C4-2B (cell line): ENCODE measurements at regions not wholly inside any gene's neighbourhood (a gene's known extent, or its start where the extent isn't known, plus 50 kb on each side); places are given as distances from the start of the nearest gene placed in this dataset.

Experiments used
- H3K27ac ChIP-seq: fragments of 450-650 bp; 2 replicates; pipeline ENCODE4 v1.5.1; 2017
- CTCF ChIP-seq: fragments of 450-650 bp; conservative IDR thresholded peaks from 2 replicates; pipeline ENCODE4 v1.5.1; 2017; ENCODE audit warnings: mild to moderate bottlenecking
- ZFX ChIP-seq: fragments of 450-650 bp; IDR thresholded peaks from 2 replicates; pipeline ENCODE4 v1.6.1; 2017

DNA sequence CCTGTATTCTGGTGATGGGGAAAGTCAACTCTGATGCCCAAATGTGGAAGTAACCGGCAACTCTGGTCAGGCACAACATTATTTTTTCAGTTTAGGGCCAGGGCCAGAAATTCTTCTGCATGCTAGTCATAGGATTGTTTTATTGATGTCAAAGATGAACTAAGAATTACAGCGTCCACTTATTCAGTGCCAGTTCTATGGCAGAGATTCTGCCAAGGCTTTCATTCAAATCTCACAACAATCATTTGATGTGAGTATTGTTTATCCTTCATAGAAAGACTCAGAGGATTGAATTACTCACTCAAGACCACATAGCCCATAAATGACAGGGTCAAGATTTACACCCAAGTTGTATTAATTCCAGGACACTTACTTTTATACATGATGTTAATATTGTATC lies 87.7 kb downstream of the TMPRSS5 start:
- TF ChIP-seq ZFX (no peak), CTCF (no peak)
- H3K27ac ChIP-seq, result no peak overlapping the region

DNA sequence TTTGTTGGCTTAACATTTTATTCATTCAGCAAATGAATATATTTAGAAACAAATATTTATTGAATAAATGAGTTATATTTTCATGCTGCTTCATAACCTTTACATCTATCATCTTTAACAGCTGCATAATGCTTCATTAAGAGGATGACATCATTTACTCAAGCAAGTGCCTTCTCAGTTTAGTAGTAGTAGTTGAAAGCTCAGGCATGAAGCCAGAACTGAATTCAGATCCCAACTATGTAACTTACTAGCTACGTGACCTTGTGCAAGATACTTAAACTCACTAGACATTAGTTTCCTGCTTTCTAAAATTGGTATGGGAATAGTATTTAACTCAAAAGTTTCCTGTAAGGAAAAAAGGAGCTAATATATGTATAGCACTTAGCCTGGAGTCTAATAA lies 90.3 kb downstream of the TMPRSS5 start:
- no peak overlapping the region for H3K27ac ChIP-seq
- no peak for TF ChIP-seq ZFX
- no peak for TF ChIP-seq CTCF

GRCh38 chr11:113615098-113615497 lies 91.0 kb downstream of the TMPRSS5 start:
- TF ChIP-seq CTCF (no peak), ZFX (no peak)
- no peak overlapping the region for H3K27ac ChIP-seq

- no peak for TF ChIP-seq ZFX
- TF ChIP-seq CTCF, result no peak
- no peak overlapping the region for H3K27ac ChIP-seq
Observed at GRCh38 chr11:113614097-113614496, 92.0 kb downstream of the TMPRSS5 start.

DNA sequence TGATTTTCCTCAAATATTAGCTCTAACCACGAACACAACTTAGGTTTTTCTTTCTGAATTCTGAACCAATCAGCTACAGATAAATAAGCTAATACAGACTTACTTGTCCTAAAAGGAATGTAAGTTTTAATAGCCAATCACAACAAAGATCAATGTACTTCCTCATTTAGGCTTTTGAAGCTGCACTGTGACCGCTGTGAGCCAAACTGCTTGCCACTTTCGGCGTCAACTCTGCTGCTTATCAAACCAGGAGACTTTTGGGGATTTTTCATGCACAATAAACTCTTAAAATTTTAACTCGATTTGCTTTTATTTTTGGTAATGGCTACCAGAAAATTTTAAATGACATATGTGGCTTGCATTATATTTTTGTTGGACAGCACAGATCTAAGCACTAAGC lies 92.5 kb downstream of the TMPRSS5 start:
- TF ChIP-seq ZFX (no peak), CTCF (no peak)
- no peak overlapping the region for H3K27ac ChIP-seq

DNA sequence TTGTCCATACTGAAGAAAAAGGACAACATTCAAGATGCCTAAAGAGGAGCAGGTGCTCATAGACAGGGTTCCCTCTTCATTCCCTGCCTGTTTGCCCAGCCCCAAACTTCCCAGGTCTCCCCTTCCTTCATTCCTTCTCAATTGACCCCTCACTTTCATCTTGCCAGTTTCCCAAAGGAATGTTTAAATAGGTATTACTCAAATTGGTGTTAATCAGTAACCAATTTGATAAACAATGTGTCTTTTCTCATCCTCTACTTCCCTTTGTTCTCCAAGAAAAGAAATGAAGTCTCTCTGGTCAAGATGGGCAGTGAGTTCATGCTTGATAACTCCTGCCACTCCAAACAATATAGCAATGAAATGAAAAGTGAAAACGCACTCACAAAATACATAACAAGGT lies 101.9 kb downstream of the TMPRSS5 start:
- TF ChIP-seq ZFX (no peak), CTCF (no peak)

DNA sequence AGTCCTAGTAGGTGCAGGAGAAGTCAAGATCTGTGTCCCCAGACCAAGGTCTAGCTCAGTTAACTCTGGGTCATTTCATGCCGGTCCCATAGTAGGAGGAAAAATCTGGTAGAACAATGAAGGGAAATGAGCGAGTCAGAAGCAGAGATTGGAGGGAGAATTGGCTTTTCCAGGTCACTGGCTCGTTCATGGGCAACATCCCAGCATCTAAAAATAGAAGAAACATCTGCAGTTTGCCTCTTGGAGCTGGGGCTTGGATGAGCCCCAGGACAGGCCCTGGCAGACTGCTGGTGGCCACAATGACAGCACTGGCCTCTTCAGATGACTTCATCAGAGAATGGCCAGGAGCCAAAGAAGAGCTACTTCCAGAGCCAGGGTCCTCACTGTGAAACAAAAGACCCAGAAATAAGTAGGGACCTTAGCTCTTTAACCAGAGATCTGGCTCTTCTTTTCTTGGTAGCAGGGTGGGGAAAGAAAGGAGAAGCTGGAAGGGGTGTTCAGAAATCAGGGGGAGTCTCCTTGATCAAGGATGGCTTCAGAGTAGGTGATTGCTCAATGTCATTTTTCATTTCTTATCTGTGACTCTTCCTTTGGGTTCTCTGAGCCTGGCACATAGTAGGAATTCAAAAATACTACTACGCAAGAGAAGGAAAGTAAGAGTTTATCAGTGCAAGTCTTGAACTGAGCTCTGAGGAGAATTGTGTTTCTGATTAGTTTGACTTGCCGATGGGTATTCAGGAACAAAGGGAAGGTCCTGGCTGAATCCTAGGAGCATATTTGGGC lies 102.6 kb downstream of the TMPRSS5 start:
- H3K27ac ChIP-seq, result no peak overlapping the region
- TF ChIP-seq ZFX (no peak), CTCF (no peak)

More for the DNA sequence above, 101.9 kb downstream of the TMPRSS5 start:
- H3K27ac ChIP-seq, result no peak overlapping the region
